Superior temporal gyrus (tissue), 1 donor: ENCODE measurements at regions not wholly inside any gene's neighbourhood (a gene's known extent, or its start where the extent isn't known, plus 50 kb on each side); places are given as distances from the start of the nearest gene placed in this dataset.

Experiments
- DNase-seq: peaks from one replicate; pipeline ENCODE4 v3.0.0-alpha.2; 2016; ENCODE audit errors: extremely low spot score

DNA sequence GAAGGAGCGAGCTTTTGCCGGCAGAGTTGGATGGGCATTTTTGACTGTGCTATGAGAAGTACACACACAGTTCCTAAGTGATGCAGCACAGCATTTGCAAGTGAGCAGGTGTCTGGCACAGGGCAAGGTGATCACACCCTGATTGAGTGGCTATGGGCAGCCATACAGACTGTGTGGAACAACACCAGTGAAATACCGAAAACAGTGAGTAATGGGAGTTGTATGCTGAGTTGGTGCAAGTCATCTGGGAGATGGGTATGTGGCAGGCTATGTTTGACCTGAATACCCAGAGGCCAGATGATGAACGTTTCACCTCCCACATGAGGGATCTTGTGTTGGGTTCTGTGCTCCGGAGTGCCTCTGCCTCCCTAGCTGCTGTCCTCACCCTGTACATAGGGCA lies 53.5 kb upstream of the TIPARP start:
- no peak for DNase-seq

DNA sequence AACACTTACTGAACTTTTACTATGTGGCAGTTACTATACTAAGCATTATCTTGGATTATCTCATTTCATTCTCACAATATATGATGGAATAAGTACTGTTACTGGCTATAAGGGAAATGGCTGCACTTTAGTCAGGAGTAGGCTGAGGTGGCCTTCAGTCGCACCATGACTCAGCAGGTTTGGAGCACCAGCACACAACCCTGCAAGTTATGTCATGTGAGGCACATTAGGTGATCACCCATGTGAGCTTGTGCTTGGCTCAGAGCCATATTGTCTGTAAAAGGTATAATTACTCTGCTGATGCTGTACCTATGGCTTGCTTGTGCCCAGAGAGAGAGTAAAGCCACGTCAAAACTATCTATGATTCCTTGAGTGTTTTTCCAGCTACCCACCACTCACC lies 54.1 kb upstream of the TIPARP start:
- DNase-seq = no peak

DNA sequence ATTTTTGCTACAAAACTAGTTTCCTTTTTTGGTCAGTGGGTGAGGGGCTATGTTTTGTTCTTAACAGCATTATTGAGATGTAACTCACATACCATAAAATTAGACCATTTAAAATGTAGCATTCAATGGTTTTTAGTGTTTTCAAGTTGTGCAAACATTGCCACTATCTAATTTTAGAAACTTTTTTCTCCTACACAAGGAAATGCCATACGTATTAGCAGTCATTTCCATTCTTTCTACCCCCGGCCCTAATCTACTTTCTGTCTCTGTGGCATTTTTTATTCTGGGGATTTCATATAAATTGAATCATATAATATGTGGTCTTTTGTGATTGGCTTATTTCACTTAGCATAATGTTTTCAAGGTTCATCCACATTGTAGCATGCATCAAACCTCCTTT lies 55.0 kb upstream of the TIPARP start:
- DNase-seq = no peak

DNA sequence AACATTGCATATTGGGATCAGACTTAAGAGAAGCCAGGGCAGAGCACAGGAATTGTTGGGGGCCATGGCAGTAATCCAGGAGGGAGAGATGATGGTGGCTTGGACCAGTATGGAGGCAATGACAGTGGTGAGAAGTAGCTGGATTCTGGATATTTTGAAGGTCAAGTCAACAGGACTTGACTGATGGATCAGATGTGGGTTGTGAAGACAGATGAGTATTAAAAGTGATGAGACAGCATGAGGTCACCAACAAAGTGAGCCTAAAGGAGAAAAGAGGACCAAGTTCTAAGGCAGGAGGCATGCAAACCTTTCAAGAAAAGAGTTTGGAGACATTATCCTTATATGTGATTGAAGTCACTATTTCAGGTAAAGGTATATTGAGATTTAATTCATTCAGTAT lies 56.6 kb upstream of the TIPARP start:
- no peak for DNase-seq

DNA sequence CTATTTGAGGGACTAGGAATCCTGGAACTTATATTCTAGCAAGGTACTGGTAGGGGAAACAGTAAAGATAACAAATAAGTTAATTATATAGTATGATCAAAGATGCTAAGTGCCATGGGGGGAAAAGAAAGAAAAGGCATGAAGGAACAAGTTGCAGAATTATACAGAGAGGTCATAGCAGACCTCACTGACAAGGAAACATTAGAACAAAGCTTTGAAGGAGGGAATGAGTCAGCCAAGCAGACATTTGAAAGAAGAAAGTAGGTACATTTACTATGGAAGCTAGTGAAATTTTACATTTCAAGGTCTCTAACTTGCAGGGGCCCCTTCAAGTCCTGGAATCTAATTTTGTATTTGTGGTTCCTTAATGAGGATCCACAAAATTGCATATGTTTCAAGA lies 57.2 kb upstream of the TIPARP start:
- DNase-seq = no peak

DNA sequence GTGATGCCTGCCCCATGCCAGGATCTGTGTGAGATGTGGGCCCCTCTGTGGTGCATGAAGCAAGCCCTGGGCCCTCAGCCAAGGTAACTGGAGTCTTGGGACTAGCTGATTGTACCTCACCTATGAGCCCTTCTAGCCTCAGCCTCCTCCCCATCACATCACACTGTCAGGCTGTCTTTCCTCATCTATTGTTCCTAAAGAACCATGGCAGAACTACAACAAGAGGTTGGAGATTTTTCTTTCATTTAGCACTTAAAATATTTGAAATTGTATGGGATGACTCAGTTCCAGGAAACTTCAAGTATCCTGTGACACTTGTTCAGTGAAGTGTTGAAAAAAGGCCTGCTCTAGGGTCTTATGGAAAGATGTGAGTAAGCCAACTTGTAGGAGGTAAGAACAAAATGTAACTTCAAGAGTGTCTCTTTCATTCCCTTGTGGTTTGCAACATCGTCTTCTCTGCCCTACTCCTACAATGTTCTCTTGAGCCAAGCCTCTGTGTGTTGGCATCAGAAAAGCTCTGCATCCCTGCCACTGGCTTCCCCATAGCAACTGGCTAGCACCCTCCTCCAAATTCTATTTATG lies 58.7 kb upstream of the TIPARP start:
- DNase-seq = peak; percentile 66

DNA sequence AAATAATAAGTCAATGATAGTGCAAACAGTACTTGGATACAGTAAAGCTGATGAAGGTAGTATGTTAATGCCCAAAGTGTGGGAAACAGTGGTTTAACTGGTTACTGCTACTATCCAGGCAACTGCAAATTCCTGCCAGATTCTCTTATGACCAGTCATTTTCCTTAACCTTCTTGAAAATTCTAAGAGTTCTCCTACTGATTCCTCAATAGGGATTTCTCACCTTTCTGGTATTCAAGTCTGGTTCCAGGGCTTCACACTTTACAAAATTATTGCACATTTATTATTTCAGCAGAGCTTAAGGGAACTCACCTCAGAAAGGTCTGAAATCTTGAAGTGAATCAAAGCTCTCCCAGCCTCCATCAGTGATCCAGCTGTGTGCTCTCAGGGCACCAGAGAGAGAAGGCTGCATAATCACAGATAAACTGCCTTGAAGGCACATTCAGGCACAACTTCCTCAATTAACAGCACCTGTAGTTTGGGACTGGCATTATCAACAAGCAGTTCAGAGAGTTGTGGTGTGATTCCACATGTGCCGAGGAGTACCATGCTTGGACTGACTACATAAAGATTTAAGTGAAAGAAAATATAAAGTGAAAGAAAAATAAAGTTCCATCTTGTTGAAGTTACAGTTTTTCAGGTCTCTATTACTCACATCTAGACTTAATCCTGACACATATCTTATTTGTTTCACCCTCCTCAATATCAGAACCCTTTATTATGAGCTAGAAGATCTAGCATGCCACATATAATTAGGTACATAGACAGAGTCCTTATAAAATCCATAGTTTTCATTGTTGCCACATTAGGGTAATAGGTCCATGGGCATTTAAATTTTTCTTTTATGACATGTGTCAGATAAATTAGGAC lies 59.5 kb upstream of the TIPARP start:
- no peak for DNase-seq

DNA sequence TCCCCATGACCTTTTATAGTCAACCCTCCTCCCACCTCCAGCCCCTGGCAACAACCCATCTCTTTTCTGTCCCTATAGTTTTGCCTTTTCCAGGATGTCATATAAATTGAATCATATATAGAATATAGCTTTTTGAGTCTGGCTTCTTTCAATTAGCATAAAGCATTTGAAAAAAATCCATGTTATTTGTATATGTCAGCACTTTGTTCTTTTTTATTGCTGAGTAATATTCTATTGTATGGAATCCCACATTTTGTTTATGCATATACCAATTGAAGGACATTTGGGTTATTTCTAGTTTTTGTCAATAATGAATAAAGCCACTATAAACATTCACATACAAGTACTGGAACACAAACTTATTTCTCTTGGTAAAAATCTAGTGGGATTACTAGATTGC lies 58.0 kb upstream of the SSR3 start:
- DNase-seq = no peak

DNA sequence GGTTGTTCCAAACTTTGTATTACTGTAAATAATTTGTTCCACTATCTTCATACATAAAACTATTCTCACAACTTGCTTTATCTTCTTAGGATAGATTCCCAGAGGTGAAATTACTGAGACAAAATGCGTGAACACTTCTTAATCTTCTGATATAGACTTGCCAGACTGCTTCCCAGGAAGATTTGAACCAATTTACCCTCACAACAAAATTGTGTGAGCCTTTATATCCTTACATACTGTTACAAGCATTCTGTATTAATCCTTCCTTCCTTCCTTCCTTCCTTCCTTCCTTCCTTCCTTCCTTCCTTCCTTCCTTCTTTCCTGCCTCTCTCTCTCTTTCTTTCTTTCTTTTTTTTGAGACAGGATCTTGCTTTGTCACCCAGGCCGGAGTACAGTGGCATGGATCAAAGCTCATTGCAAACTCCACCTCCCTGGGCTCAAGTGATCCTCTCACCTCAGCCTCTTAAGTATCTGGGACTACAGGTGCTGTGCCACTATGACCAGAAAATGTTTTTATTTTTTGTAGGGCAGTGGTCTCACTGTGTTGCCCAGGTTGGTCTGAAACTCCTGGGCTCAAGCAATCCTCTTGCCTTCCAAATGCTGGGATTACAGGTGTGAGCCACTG lies 57.1 kb upstream of the SSR3 start:
- no peak for DNase-seq

DNA sequence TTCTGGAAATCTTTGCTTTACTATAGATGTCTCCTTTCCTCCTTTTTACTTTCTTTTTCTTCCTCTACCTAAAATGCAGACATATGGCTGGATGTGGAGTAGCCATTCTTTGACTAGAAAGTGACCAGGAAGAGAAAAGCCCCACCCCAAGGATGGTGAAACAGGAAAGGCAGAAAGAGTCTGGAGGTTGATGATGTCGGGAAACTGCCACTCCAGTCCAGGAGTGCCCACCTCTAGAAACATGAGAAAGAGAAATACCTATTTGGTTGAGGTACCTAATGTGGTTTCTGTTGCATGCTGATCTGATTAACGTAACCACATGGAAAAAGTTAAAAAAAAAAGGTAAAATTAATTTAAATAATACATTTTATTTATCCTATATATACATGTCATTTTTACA lies 55.2 kb upstream of the SSR3 start:
- no peak for DNase-seq

DNA sequence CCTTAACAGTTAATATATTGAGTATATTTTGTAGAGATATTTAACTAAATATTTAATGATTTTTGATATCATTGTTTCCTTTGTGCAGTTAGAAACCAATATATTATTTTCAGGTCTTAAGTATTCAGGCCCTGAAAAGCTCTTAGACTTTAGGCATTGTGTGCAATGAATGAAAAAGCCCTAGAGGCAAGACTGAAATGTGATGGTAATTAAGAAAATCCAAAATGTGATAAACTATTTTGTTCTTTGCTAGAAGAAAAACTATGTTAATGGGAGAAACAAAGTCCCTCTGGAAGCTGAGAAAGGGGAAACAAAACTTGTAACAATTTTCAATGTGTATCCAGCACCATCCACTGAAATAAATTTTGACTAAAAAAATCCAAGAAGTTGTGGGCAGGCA lies 54.6 kb upstream of the SSR3 start:
- DNase-seq = no peak

DNA sequence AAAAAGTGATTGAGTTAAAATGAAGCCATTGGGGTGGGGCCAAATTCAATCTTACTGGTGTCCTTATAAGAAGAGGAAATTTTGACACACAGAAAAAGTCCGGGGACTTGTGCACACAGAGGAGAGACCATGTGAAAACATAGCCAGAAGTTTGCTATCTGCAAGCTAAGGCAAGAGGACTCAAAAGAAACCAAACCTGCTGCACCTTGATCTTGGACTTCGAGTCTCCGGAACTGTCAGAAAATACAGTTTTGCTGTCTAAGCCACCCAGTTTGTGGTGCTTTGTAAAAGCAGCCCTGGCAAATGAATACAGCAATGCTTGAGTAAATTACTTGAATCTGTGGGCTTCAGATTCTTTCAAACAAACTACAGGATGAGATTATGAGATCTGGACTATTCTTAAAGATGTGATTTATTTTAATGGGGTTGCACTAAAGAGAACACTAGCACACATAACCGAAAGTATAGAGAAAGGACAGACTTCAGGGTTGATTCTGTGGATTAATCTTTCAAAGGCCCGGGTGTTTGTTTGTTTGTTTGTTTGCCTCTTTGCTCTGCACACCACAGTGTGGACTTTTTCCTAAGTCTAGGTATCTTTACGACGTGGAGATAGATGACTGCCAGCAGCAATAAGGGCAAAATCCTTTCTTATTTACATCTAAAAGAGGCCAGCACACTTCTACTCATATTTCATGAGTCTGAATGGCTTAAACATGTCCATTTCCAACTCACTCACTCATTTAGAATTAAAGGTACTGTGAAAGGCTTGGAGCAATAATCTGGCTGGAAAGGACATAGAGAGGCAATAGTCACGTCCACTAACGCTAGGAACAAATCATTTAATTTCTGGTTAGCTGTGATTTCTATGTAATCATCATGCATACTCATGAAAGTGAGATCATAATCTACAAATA lies 53.9 kb upstream of the SSR3 start:
- DNase-seq = no peak

DNA sequence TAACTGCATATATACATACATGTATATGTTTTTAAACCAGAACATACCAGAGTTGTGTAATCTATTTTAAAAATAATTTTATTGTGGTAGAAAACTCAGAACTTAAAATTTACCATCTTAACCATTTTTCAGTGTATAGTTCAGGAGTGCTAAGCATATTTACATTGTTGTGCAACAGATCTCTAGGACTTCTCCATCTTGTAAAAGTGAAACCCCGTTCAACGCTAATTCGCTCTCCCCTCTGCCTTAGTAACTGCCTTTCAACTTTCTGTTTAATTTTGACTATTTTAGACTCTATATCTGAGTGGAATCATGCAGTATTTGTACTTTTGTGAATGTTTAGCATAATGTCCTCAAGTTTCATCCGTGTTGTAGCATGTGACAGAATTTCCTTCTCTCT lies 51.8 kb upstream of the SSR3 start:
- no peak for DNase-seq

DNA sequence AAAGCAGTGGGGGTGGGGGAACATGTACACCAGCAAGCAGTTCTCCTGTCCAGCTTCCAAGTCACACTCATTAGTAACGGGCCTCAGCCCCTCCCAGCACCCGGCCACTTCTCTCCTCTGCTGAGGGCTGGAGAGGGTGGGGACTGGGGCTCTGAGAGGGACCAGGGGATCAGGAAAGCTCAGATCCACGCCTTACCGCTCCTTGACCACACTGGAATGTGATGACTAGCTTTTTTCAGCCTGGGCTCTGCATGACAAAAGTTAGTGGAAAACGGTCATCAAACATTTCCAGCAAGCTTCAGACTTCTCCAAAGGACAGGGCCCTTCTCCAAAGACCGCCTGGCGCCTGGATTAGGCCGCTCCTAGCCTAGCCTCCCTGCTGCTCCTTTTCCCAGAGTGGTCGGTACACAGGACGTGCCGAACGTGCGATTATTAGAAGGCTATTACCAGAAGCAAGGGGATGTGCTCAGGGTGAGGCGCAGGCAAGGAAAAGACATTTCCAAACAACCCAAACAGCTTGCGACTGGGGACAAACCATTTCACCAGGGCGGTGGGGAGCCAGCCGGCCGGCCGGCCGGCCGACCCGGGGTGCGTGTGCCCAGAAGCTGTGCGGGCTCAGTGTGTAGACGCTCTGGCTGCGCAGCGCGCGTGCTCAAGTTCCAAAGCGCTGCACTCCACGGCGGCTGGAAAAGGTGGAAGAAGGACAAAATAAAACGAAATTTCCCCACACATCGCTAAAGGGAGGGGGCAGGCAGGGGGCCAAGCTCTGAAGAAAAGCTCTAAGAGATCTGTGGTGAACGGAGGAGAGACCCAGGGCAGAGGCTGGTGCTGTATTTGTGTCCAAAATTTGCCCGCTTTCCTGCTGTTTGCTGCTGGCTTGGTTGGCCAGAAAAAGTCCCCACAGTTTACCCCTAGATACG lies 51.0 kb upstream of the SSR3 start:
- no peak for DNase-seq

DNA sequence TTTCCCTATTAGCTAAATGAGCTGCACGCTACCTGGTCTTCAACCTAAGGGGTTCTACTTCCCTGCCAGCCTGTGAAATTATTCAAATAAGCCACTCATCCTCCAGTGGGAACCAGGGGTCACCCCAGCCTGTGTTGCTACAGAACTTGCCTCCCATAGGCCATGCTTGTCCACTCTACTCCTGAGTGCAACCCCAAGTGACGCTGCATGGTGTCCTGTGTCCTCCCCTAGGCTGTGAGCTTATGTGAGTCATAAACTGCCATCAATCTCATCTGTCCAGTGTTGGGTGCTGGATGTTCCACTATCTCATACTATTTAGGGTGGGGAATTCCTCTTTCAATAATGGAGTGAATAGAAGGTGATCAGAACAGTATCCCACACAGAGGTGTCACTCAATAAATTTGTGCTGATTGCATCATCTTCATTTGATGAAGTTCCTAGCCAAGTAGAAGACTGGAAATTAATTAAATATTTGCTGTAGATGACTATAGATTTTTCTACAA lies 49.8 kb upstream of the SSR3 start:
- DNase-seq = no peak
